ENCODE measurements at regions not wholly inside any gene's neighbourhood (a gene's known extent, or its start where the extent isn't known, plus 50 kb on each side); places are given as distances from the start of the nearest gene placed in this dataset.

- TF ChIP-seq POLR2A (IDR thresholded peaks at IDR 0.05), result no peak
- TF ChIP-seq, protein P1, sequence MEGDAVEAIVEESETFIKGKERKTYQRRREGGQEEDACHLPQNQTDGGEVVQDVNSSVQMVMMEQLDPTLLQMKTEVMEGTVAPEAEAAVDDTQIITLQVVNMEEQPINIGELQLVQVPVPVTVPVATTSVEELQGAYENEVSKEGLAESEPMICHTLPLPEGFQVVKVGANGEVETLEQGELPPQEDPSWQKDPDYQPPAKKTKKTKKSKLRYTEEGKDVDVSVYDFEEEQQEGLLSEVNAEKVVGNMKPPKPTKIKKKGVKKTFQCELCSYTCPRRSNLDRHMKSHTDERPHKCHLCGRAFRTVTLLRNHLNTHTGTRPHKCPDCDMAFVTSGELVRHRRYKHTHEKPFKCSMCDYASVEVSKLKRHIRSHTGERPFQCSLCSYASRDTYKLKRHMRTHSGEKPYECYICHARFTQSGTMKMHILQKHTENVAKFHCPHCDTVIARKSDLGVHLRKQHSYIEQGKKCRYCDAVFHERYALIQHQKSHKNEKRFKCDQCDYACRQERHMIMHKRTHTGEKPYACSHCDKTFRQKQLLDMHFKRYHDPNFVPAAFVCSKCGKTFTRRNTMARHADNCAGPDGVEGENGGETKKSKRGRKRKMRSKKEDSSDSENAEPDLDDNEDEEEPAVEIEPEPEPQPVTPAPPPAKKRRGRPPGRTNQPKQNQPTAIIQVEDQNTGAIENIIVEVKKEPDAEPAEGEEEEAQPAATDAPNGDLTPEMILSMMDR (IDR thresholded peaks at IDR 0.05), result no peak
Measured at GRCh38 chr16:29237971-29238370, 168.5 kb downstream of the NPIPB11 start.

Data from uterus (tissue), 2 donors.